H1 (cell line): ENCODE measurements at regions not wholly inside any gene's neighbourhood (a gene's known extent, or its start where the extent isn't known, plus 50 kb on each side); places are given as distances from the start of the nearest gene placed in this dataset.

ENCODE experiments used
- CTCF ChIA-PET: fragments of 300-600 bp; sonication (Branson Sonifier 250); formaldehyde crosslinking; loops from one replicate; lab custom pipeline; 2021; ENCODE audit not compliant: partially characterized antibody; lab: Charles Lee
- POLR2A ChIA-PET: fragments of 300-600 bp; sonication (Branson Sonifier 250); formaldehyde crosslinking; loops from one replicate; lab custom pipeline; 2021; ENCODE audit warnings: inconsistent platforms; ENCODE audit not compliant: partially characterized antibody; lab: Charles Lee
- DNase-seq, 2 experiments: peaks; one replicate each; pipeline versions ENCODE4 v3.0.0 to v3.0.0-alpha.2; 2010 to 2022; ENCODE audit warnings: low spot score in 2 of 2, low read depth in 1 of 2, mixed read lengths in 1 of 2
- FAIRE-seq: peaks from 2 replicates; lab custom pipeline; 2011; peaks lifted over from hg19 to GRCh38; lab: Jason Lieb, UNC
- H2AFZ ChIP-seq: 2 replicates; pipeline ENCODE4 v1.8.1; 2012; ENCODE audit warnings: low read length, inconsistent platforms
- H2AK5ac ChIP-seq: 2 replicates; pipeline ENCODE4 v1.6.1; 2013; ENCODE audit warnings: low read depth, low read length
- H2BK120ac ChIP-seq: replicated peaks from 2 replicates; pipeline ENCODE3; 2013; ENCODE audit warnings: low read depth, low read length, inconsistent platforms
- H2BK12ac ChIP-seq: 2 replicates; pipeline ENCODE4 v1.6.1; 2013; ENCODE audit warnings: low read depth, low read length
- H2BK15ac ChIP-seq: 2 replicates; pipeline ENCODE4 v1.6.1; 2013; ENCODE audit warnings: low read length
- H2BK20ac ChIP-seq: 2 replicates; pipeline ENCODE4 v1.6.1; 2013; ENCODE audit warnings: low read length
- H2BK5ac ChIP-seq: 2 replicates; pipeline ENCODE4 v1.6.1; 2013; ENCODE audit warnings: low read depth, low read length
- H3K14ac ChIP-seq: 2 replicates; pipeline ENCODE4 v1.6.1; 2013; ENCODE audit warnings: inconsistent platforms; ENCODE audit not compliant: insufficient read length
- H3K18ac ChIP-seq: 2 replicates; pipeline ENCODE4 v1.6.1; 2013; ENCODE audit warnings: low read length; ENCODE audit errors: extremely low read depth
- H3K23ac ChIP-seq: 2 replicates; pipeline ENCODE4 v1.6.1; 2013; ENCODE audit warnings: inconsistent platforms; ENCODE audit not compliant: insufficient read length
- H3K23me2 ChIP-seq: 2 replicates; pipeline ENCODE4 v1.6.1; 2013; ENCODE audit warnings: low read depth, low read length
- H3K27ac ChIP-seq: 2 replicates; pipeline ENCODE4 v1.6.1; 2011; ENCODE audit warnings: low read depth, low read length, inconsistent platforms
- H3K27me3 ChIP-seq, 4 experiments: replicated peaks in 1 of 4; 1 replicate in 1 of 4; 2 replicates in 3 of 4; pipeline versions ENCODE4 v1.6.1 to v1.8.1; 2011 to 2013; ENCODE audit warnings: low read length in 3 of 4, mild to moderate bottlenecking in 3 of 4, inconsistent platforms in 2 of 4, mixed read lengths in 2 of 4, moderate library complexity in 1 of 4; ENCODE audit not compliant: control insufficient read depth in 3 of 4, insufficient read depth in 3 of 4; ENCODE audit errors: extremely low read depth in 1 of 4
- H3K36me3 ChIP-seq, 4 experiments: 2 replicates each; pipeline versions ENCODE4 v1.6.1 to v1.8.1; 2011 to 2013; ENCODE audit warnings: mild to moderate bottlenecking in 4 of 4, low read length in 3 of 4, moderate library complexity in 2 of 4, control low read depth in 1 of 4, inconsistent platforms in 1 of 4; ENCODE audit not compliant: insufficient read depth in 4 of 4, control insufficient read depth in 2 of 4
- H3K4ac ChIP-seq: replicated peaks from 2 replicates; pipeline ENCODE3; 2013; ENCODE audit warnings: low read length, low read depth, mixed read lengths, inconsistent platforms; ENCODE audit not compliant: insufficient read length
- H3K4me1 ChIP-seq, 4 experiments: replicated peaks in 1 of 4; 1 replicate in 1 of 4; 2 replicates in 3 of 4; pipeline versions ENCODE4 v1.6.1 to v1.8.1; 2011 to 2013; ENCODE audit warnings: low read length in 3 of 4, inconsistent platforms in 2 of 4, mixed read lengths in 1 of 4; ENCODE audit not compliant: insufficient read depth in 4 of 4, control insufficient read depth in 3 of 4
- H3K4me2 ChIP-seq, 2 experiments: 2 replicates each; pipeline versions ENCODE4 v1.6.1 to v1.8.1; 2011 to 2013; ENCODE audit warnings: low read depth in 2 of 2, low read length in 2 of 2, control low read depth in 1 of 2, inconsistent platforms in 1 of 2, mild to moderate bottlenecking in 1 of 2; ENCODE audit not compliant: insufficient read depth in 1 of 2
- H3K4me3 ChIP-seq, 4 experiments: fragments of 200-600, 300-600 bp in 1 of 4; sonication (generic), shearing (Covaris generic), sonication (Bioruptor Twin) in 1 of 4; 2 replicates each; pipeline versions ENCODE4 v1.5.1 to v1.8.1; 2011 to 2016; ENCODE audit warnings: low read length in 4 of 4, low read depth in 3 of 4, control low read depth in 2 of 4, inconsistent platforms in 2 of 4, mild to moderate bottlenecking in 2 of 4, mixed read lengths in 1 of 4, moderate library complexity in 1 of 4; ENCODE audit not compliant: insufficient read depth in 2 of 4; ENCODE audit errors: extremely low read depth in 1 of 4
- H3K56ac ChIP-seq: replicated peaks from 2 replicates; pipeline ENCODE3; 2013; ENCODE audit warnings: low read depth, mild to moderate bottlenecking, mixed read lengths, low read length, inconsistent platforms; ENCODE audit not compliant: insufficient read length
- H3K79me1 ChIP-seq: 2 replicates; pipeline ENCODE4 v1.6.1; 2013; ENCODE audit warnings: low read depth, low read length, control low read depth
- H3K79me2 ChIP-seq, 2 experiments: 2 replicates each; pipeline versions ENCODE4 v1.6.1 to v1.8.1; 2012 to 2013; ENCODE audit warnings: low read length in 2 of 2, mild to moderate bottlenecking in 2 of 2, inconsistent platforms in 1 of 2; ENCODE audit not compliant: insufficient read depth in 2 of 2, control insufficient read depth in 1 of 2
- H3K9ac ChIP-seq, 4 experiments: replicated peaks in 1 of 4; 1 replicate in 1 of 4; 2 replicates in 3 of 4; pipeline versions ENCODE4 v1.6.1 to v1.8.1; 2011 to 2013; ENCODE audit warnings: low read depth in 3 of 4, low read length in 3 of 4, control low read depth in 2 of 4, mild to moderate bottlenecking in 2 of 4, moderate library complexity in 2 of 4, inconsistent platforms in 1 of 4; ENCODE audit errors: extremely low read depth in 1 of 4
- H3K9me3 ChIP-seq, 2 experiments: 2 replicates each; pipeline versions ENCODE4 v1.6.1 to v1.8.1; 2012 to 2013; ENCODE audit warnings: mild to moderate bottlenecking in 2 of 2, moderate library complexity in 2 of 2, control low read depth in 1 of 2, inconsistent platforms in 1 of 2, low read depth in 1 of 2, low read length in 1 of 2, mixed read lengths in 1 of 2; ENCODE audit not compliant: insufficient read depth in 2 of 2
- H4K20me1 ChIP-seq, 2 experiments: replicated peaks in 1 of 2; 2 replicates each; pipeline versions ENCODE3 to v1.8.1; 2011 to 2013; ENCODE audit warnings: inconsistent platforms in 2 of 2, low read length in 2 of 2, mild to moderate bottlenecking in 1 of 2; ENCODE audit not compliant: insufficient read depth in 2 of 2, control insufficient read depth in 1 of 2
- H4K5ac ChIP-seq: 2 replicates; pipeline ENCODE4 v1.6.1; 2013; ENCODE audit warnings: low read length, low read depth, mixed read lengths, inconsistent platforms; ENCODE audit not compliant: insufficient read length
- H4K8ac ChIP-seq: 2 replicates; pipeline ENCODE4 v1.8.0; 2013; ENCODE audit warnings: mild to moderate bottlenecking, moderate library complexity, low read length, inconsistent platforms; ENCODE audit not compliant: insufficient read depth; ENCODE audit errors: extremely low read depth
- H4K91ac ChIP-seq: replicated peaks from 2 replicates; pipeline ENCODE3; 2013; ENCODE audit warnings: low read length, mixed read lengths, inconsistent platforms; ENCODE audit not compliant: insufficient read length
- JUN ChIP-seq: IDR thresholded peaks from 2 replicates; pipeline ENCODE4 v1.6.1; 2011; ENCODE audit warnings: low read depth, mild to moderate bottlenecking, improper control_type of control experiment, low read length
- WGBS, 2 experiments: shearing (Covaris generic) in 1 of 2; methylation state at CpG; one replicate each; pipeline versions ENCODE4 v1.1.6 to v1.1.7; 2013 to 2015; ENCODE audit warnings: low lambda C conversion rate in 2 of 2, mixed read lengths in 2 of 2, inconsistent platforms in 1 of 2, low coverage in 1 of 2, missing lambda C conversion rate in 1 of 2; ENCODE audit not compliant: insufficient replicate concordance in 2 of 2, insufficient coverage in 1 of 2, insufficient read length in 1 of 2; ENCODE audit errors: extremely low coverage in 1 of 2, missing lambda C conversion rate in 1 of 2; 5-methylcytosine and 5-hydroxymethylcytosine counted together

DNA sequence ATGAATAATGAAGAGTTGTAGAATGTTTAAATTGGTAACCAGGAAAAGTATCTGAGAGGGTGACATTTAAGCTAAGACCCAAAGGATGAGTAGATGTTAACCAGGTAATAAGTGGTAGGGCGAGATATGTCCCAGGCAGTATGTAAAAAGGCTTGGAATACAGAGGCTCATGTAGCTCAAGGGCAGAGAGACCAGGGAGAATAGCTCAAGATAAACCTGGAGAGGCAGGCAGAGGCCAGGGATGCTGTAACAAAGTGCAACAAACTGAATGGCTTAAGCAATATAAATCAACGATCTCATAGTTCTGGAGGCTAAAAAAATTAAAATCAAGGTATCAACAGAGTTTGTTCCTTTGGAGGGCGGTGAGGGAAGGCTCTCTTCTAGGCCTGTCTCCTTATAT is 660.8 kb downstream of the KLHL13 start:
- Histone ChIP-seq H3K56ac (no peak overlapping the region), H4K5ac (no peak overlapping the region)
- no peak for FAIRE-seq
- no peak for TF ChIP-seq JUN

More for the DNA sequence above, 660.8 kb downstream of the KLHL13 start:
- DNase-seq, result no peak
- Histone ChIP-seq H3K36me3 (no peaks in the 10 kb centered on the region), H3K27me3 (no peaks in the 10 kb centered on the region), H4K20me1 (no peaks in the 10 kb centered on the region), H3K9me3 (no peaks in the 10 kb centered on the region), H4K91ac (no peak overlapping the region), H3K23me2 (no peaks in the 10 kb centered on the region), H4K8ac (no peak overlapping the region), H3K23ac (no peak overlapping the region), H3K4me3 (no peak overlapping the region), H2BK20ac (no peak overlapping the region), H2AFZ (no peak overlapping the region), H3K4me2 (no peak overlapping the region), H2BK12ac (no peak overlapping the region), H2BK5ac (no peak overlapping the region), H3K4ac (no peak overlapping the region), H2BK15ac (no peak overlapping the region), H3K79me1 (no peaks in the 10 kb centered on the region), H2BK120ac (no peak overlapping the region), H2AK5ac (no peak overlapping the region), H3K18ac (no peak overlapping the region), H3K27ac (no peak overlapping the region), H3K9ac (no peak overlapping the region), H3K14ac (no peak overlapping the region), H3K79me2 (no peaks in the 10 kb centered on the region), H3K4me1 (no peaks in the 10 kb centered on the region)
- whole genome bisulfite sequencing, 2 experiments, result 97% methylated on average over 3 of the region's 3 CpGs; no CpG with 5 or more reads in 1 of the 2 experiments
- ChIA-PET CTCF (no interaction called here), POLR2A (no interaction called here)
